Stomach (tissue), 4 donors: ENCODE measurements at regions not wholly inside any gene's neighbourhood (a gene's known extent, or its start where the extent isn't known, plus 50 kb on each side); places are given as distances from the start of the nearest gene placed in this dataset.

Source experiments
- POLR2AphosphoS5 ChIP-seq, 3 donors: sonication (generic); formaldehyde crosslinking; IDR thresholded peaks; one replicate each; pipeline ENCODE4 v1.6.1; 2016; ENCODE audit warnings: antibody characterized with exemption in 3 of 3
- TF ChIP-seq, protein P1 (sequence below), 7 experiments: fragments of 450-650 bp in 4 of 7; fragments of 200-600 bp in 3 of 7; sonication (generic) in 3 of 7; IDR thresholded peaks; one replicate each; pipeline ENCODE4 v1.5.1; 2016 to 2019; ENCODE audit warnings: antibody characterized with exemption in 7 of 7, control low read depth in 2 of 7, mild to moderate bottlenecking in 1 of 7

DNA sequence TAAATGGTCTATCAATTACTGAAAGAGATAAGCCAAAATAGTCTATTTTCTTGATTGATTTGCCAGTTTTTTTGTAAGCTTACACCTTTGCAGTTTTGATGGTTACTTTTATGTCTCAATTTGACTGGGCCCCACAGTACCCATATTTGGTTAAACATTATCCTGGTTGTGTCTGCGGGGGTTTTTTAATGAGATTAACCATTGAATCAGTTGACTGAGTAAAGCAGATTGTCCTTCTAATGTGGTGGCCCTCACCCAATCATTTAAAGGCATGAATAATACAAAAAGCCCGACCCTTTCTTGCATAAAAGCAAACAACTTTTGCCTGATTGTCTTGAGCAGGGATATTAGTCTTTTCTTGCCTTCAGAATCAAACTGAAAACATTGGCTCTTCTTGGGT, 650.0 kb upstream of the RGS18 start:
- TF ChIP-seq, protein P1, sequence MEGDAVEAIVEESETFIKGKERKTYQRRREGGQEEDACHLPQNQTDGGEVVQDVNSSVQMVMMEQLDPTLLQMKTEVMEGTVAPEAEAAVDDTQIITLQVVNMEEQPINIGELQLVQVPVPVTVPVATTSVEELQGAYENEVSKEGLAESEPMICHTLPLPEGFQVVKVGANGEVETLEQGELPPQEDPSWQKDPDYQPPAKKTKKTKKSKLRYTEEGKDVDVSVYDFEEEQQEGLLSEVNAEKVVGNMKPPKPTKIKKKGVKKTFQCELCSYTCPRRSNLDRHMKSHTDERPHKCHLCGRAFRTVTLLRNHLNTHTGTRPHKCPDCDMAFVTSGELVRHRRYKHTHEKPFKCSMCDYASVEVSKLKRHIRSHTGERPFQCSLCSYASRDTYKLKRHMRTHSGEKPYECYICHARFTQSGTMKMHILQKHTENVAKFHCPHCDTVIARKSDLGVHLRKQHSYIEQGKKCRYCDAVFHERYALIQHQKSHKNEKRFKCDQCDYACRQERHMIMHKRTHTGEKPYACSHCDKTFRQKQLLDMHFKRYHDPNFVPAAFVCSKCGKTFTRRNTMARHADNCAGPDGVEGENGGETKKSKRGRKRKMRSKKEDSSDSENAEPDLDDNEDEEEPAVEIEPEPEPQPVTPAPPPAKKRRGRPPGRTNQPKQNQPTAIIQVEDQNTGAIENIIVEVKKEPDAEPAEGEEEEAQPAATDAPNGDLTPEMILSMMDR (IDR thresholded peaks at IDR 0.05), result no peak
- TF ChIP-seq POLR2AphosphoS5 (IDR thresholded peaks at IDR 0.05), result no peak
